ENCODE measurements at regions not wholly inside any gene's neighbourhood (a gene's known extent, or its start where the extent isn't known, plus 50 kb on each side); places are given as distances from the start of the nearest gene placed in this dataset.

- DNase-seq = no peak
Measured at GRCh38 chr6:22078802-22079545, 217.9 kb downstream of the PRL start.

GRCh38 chr6:22079783-22080182, 217.1 kb downstream of the PRL start:
- no peak for DNase-seq

- no peak for DNase-seq
Measured at GRCh38 chr6:22081709-22082108, 215.1 kb downstream of the PRL start.

GRCh38 chr6:22082218-22082617, 214.6 kb downstream of the PRL start:
- no peak for DNase-seq

- DNase-seq = no peak
Measured at GRCh38 chr6:22083119-22083518, 213.7 kb downstream of the PRL start.

- no peak for DNase-seq
Measured at GRCh38 chr6:22087960-22088706, 208.7 kb downstream of the PRL start.

- no peak for DNase-seq
Measured at GRCh38 chr6:22091424-22091948, 205.3 kb downstream of the PRL start.

- DNase-seq = peak; percentile 65
Measured at GRCh38 chr6:22095836-22096235, 201.0 kb downstream of the PRL start.

- DNase-seq = no peak
Measured at GRCh38 chr6:22098601-22099031, 198.2 kb downstream of the PRL start.

GRCh38 chr6:22099231-22099630, 197.6 kb downstream of the PRL start:
- DNase-seq = no peak

- no peak for DNase-seq
Measured at GRCh38 chr6:22099923-22100322, 196.9 kb downstream of the PRL start.

- DNase-seq = no peak
Measured at GRCh38 chr6:22101163-22101562, 195.7 kb downstream of the PRL start.

GRCh38 chr6:22102671-22103070, 194.2 kb downstream of the PRL start:
- DNase-seq = no peak

GRCh38 chr6:22106451-22106850, 190.4 kb downstream of the PRL start:
- no peak for DNase-seq

- no peak for DNase-seq
Measured at GRCh38 chr6:22106961-22107360, 189.9 kb downstream of the PRL start.

- DNase-seq = no peak
Measured at GRCh38 chr6:22108199-22108598, 188.6 kb downstream of the PRL start.

- DNase-seq = no peak
Measured at GRCh38 chr6:22110061-22110460, 186.8 kb downstream of the PRL start.

GRCh38 chr6:22112461-22112860, 184.4 kb downstream of the PRL start:
- DNase-seq = peak; percentile 70

GRCh38 chr6:22113026-22113766, 183.6 kb downstream of the PRL start:
- no peak for DNase-seq

GRCh38 chr6:22115559-22115958, 181.3 kb downstream of the PRL start:
- DNase-seq = no peak

GRCh38 chr6:22117631-22118030, 179.2 kb downstream of the PRL start:
- no peak for DNase-seq

- DNase-seq = no peak
Measured at GRCh38 chr6:22119500-22119899, 177.3 kb downstream of the PRL start.

GRCh38 chr6:22124756-22125155, 172.1 kb downstream of the PRL start:
- DNase-seq = no peak

- DNase-seq = no peak
Measured at GRCh38 chr6:22126910-22127309, 169.9 kb downstream of the PRL start.
